ENCODE measurements at regions not wholly inside any gene's neighbourhood (a gene's known extent, or its start where the extent isn't known, plus 50 kb on each side); places are given as distances from the start of the nearest gene placed in this dataset.

- Histone ChIP-seq H3K27ac (ENCODE audit: low read depth, low read length) (no peak overlapping the region), H3K4me3 (ENCODE audit: insufficient read depth, low read length) (no peak overlapping the region), H4K20me1 (ENCODE audit: insufficient read depth, low read length) (no peaks in the 10 kb centered on the region), H3K9me3 (ENCODE audit: low read depth, low read length) (no peaks in the 10 kb centered on the region), H3K4me1 (ENCODE audit: insufficient read depth, low read length) (no peaks in the 10 kb centered on the region), H2AFZ (ENCODE audit: low read length) (no peak overlapping the region), H3K79me2 (ENCODE audit: insufficient read depth, low read length) (no peaks in the 10 kb centered on the region), H3K4me2 (ENCODE audit: insufficient read depth, low read length) (no peak overlapping the region), H3K36me3 (ENCODE audit: insufficient read depth, low read length) (no peaks in the 10 kb centered on the region), H3K27me3 (ENCODE audit: insufficient read depth, low read length) (no peaks in the 10 kb centered on the region)
- no peak for TF ChIP-seq CTCF (IDR thresholded peaks at IDR 0.05; ENCODE audit: extremely low read depth, low read depth, low read length)
- no peak for DNase-seq (ENCODE audit: insufficient read length, low spot score, missing footprints)
These were observed 56.2 kb upstream of the UFL1 start for GRCh38 chr6:96465321-96465903.

GRCh38 chr6:96466147-96466863, 55.3 kb upstream of the UFL1 start:
- H3K36me3 ChIP-seq (ENCODE audit: insufficient read depth, low read length): no peaks in the 10 kb centered on the region
- TF ChIP-seq CTCF (IDR thresholded peaks at IDR 0.05; ENCODE audit: extremely low read depth, low read depth, low read length): no peak

GRCh38 chr6:96467814-96468213, 53.8 kb upstream of the UFL1 start:
- no peak for DNase-seq (ENCODE audit: insufficient read length, low spot score, missing footprints)
- Histone ChIP-seq H4K20me1 (ENCODE audit: insufficient read depth, low read length) (no peaks in the 10 kb centered on the region), H3K27ac (ENCODE audit: low read depth, low read length) (no peak overlapping the region), H3K79me2 (ENCODE audit: insufficient read depth, low read length) (no peaks in the 10 kb centered on the region), H3K27me3 (ENCODE audit: insufficient read depth, low read length) (no peaks in the 10 kb centered on the region), H3K36me3 (ENCODE audit: insufficient read depth, low read length) (no peaks in the 10 kb centered on the region), H3K4me3 (ENCODE audit: insufficient read depth, low read length) (no peak overlapping the region), H2AFZ (ENCODE audit: low read length) (no peak overlapping the region), H3K4me1 (ENCODE audit: insufficient read depth, low read length) (no peaks in the 10 kb centered on the region), H3K9me3 (ENCODE audit: low read depth, low read length) (no peaks in the 10 kb centered on the region), H3K4me2 (ENCODE audit: insufficient read depth, low read length) (no peak overlapping the region)
- no peak for TF ChIP-seq CTCF (IDR thresholded peaks at IDR 0.05; ENCODE audit: extremely low read depth, low read depth, low read length)

More at GRCh38 chr6:96466147-96466863, 55.3 kb upstream of the UFL1 start:
- Histone ChIP-seq H3K4me3 (ENCODE audit: insufficient read depth, low read length) (no peak overlapping the region), H3K27ac (ENCODE audit: low read depth, low read length) (no peak overlapping the region), H2AFZ (ENCODE audit: low read length) (no peak overlapping the region), H3K27me3 (ENCODE audit: insufficient read depth, low read length) (no peaks in the 10 kb centered on the region), H3K4me1 (ENCODE audit: insufficient read depth, low read length) (no peaks in the 10 kb centered on the region), H3K9me3 (ENCODE audit: low read depth, low read length) (no peaks in the 10 kb centered on the region), H4K20me1 (ENCODE audit: insufficient read depth, low read length) (no peaks in the 10 kb centered on the region), H3K79me2 (ENCODE audit: insufficient read depth, low read length) (no peaks in the 10 kb centered on the region), H3K4me2 (ENCODE audit: insufficient read depth, low read length) (no peak overlapping the region)
- no peak for DNase-seq (ENCODE audit: insufficient read length, low spot score, missing footprints)

DNA sequence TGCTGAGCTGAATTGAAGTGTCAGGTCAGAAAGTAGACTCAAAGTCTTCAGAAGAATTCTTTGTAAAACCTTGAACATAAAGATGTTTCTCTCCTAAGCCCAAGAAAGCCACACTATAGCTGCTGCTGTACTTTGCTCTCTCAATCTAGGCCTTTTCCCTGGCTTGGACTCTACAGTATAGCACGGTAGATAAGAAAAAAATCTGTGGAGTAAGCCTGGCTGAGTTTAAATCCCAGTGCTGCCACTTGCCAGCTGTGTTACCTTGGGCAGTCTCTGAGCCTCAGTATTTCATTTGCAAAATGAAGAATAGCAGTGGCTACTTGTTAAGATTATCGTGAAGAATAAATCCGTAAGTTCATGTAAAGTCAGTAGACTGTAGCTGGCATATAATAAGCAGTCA, 53.3 kb upstream of the UFL1 start:
- Histone ChIP-seq H3K36me3 (ENCODE audit: insufficient read depth, low read length) (no peaks in the 10 kb centered on the region), H3K4me2 (ENCODE audit: insufficient read depth, low read length) (no peak overlapping the region), H3K9me3 (ENCODE audit: low read depth, low read length) (no peaks in the 10 kb centered on the region), H3K27ac (ENCODE audit: low read depth, low read length) (no peak overlapping the region), H2AFZ (ENCODE audit: low read length) (no peak overlapping the region), H3K27me3 (ENCODE audit: insufficient read depth, low read length) (no peaks in the 10 kb centered on the region), H3K79me2 (ENCODE audit: insufficient read depth, low read length) (no peaks in the 10 kb centered on the region), H3K4me3 (ENCODE audit: insufficient read depth, low read length) (no peak overlapping the region), H3K4me1 (ENCODE audit: insufficient read depth, low read length) (no peaks in the 10 kb centered on the region), H4K20me1 (ENCODE audit: insufficient read depth, low read length) (no peaks in the 10 kb centered on the region)
- no peak for DNase-seq (ENCODE audit: insufficient read length, low spot score, missing footprints)
- TF ChIP-seq CTCF (IDR thresholded peaks at IDR 0.05; ENCODE audit: extremely low read depth, low read depth, low read length): no peak
